ENCODE measurements at regions not wholly inside any gene's neighbourhood (a gene's known extent, or its start where the extent isn't known, plus 50 kb on each side); places are given as distances from the start of the nearest gene placed in this dataset.

DNA sequence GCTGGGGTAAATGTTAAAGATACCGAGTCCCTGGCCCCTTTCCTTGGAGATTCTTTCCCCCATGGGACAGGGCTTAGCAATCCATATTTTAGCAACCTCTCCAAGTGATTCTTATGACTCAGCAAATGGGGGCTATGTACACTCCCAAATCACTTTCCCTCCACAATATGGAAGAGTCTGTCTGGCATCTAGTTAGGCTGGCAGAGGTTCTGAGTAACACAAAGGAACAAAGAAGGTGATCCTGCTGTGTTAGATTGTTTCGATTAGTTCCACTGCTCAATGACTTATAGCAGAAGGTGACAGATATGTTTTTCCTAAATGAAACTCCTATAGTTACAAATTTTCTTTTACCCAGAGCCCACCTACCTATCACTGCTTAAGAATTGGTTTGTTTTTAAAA, 154.0 kb upstream of the SYT13 start:
- TF ChIP-seq CTCF (IDR thresholded peaks at IDR 0.05) (no peak), POLR2A (IDR thresholded peaks at IDR 0.05) (no peak)

Data from uterus (tissue), 2 donors.